HG02840 (cell line): ENCODE measurements at regions not wholly inside any gene's neighbourhood (a gene's known extent, or its start where the extent isn't known, plus 50 kb on each side); places are given as distances from the start of the nearest gene placed in this dataset.

ENCODE experiments used
- ATAC-seq: cut with Tn5 transposase; IDR thresholded peaks from one replicate; pipeline ENCODE4 v1.9.1; 2021; ENCODE audit warnings: mild to moderate bottlenecking, moderate library complexity, moderate number of reproducible peaks; ENCODE audit not compliant: unreplicated experiment, low FRiP score

- ATAC-seq = no peak
Observed at GRCh38 chr10:3366735-3367405, 194.3 kb upstream of the PITRM1 start.

GRCh38 chr10:3366043-3366442, 193.5 kb upstream of the PITRM1 start:
- ATAC-seq = no peak

GRCh38 chr10:3365630-3366029, 193.0 kb upstream of the PITRM1 start:
- no peak for ATAC-seq

- no peak for ATAC-seq
Observed at GRCh38 chr10:3364768-3365480, 192.3 kb upstream of the PITRM1 start.

GRCh38 chr10:3363311-3364045, 190.9 kb upstream of the PITRM1 start:
- ATAC-seq = no peak

- ATAC-seq = no peak
Observed at GRCh38 chr10:3362394-3362793, 189.8 kb upstream of the PITRM1 start.

DNA sequence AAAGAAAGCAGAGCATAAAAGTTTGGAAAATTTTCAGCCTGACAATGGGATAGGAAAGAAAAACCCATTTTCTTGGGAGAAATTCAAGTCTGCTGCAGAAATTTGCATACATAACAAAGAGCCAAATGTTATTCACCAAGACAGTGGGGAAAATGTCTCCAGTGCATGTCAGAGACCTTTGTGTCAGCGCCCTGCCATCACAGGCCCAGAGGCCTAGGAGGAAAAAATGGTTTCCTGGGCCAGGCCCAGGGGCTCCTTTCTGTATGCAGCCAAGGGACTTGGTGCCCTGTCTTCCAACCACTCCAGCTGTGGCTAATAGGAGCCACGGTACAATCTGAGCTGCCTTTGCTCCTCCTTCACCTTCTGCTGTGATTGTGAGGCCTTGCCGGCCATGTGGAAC, 189.1 kb upstream of the PITRM1 start:
- no peak for ATAC-seq

- ATAC-seq = no peak
Observed at GRCh38 chr10:3357737-3358136, 185.2 kb upstream of the PITRM1 start.

GRCh38 chr10:3355536-3355935, 183.0 kb upstream of the PITRM1 start:
- no peak for ATAC-seq

- no peak for ATAC-seq
Observed at GRCh38 chr10:3354174-3354900, 181.8 kb upstream of the PITRM1 start.

GRCh38 chr10:3353235-3353634, 180.7 kb upstream of the PITRM1 start:
- ATAC-seq = no peak

GRCh38 chr10:3350617-3351258, 178.2 kb upstream of the PITRM1 start:
- no peak for ATAC-seq

- no peak for ATAC-seq
Observed at GRCh38 chr10:3350205-3350604, 177.6 kb upstream of the PITRM1 start.

- no peak for ATAC-seq
Observed at GRCh38 chr10:3348564-3348963, 176.0 kb upstream of the PITRM1 start.

DNA sequence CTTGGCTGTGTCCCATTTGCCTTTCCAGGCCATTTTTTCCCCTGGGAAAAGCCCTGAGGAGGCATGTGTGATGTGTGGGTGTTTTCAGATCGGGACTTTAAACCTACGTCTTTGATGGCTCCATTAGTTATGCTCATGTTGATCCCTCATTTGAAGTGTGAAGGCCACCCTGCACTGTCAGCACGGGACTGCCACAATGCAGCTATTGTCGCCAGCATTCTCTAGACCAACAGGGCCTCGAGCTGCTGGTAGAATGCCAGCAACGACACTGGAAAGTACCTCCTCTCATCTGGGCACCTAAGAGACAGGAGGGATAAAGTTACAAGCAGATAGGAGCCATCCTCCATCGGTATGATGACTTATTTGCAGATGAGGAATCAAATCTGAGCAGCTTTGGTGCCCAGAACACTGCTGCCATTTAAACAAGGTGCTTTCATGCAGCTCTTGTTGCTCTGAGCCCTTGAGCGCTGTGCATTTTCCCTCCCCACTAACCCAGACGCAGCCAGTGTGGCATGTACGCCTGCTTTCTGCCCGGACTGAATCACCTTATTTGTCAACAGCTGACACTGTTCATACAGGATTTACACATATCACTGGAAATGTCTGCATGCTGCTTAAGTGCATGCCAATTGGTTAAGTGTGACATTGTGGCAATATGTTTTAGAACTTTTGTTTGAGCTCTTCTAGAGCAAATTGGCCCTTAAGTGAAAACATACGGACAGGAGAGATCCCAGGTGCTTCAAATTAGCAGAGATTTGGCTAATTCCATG, 175.0 kb upstream of the PITRM1 start:
- ATAC-seq = no peak

DNA sequence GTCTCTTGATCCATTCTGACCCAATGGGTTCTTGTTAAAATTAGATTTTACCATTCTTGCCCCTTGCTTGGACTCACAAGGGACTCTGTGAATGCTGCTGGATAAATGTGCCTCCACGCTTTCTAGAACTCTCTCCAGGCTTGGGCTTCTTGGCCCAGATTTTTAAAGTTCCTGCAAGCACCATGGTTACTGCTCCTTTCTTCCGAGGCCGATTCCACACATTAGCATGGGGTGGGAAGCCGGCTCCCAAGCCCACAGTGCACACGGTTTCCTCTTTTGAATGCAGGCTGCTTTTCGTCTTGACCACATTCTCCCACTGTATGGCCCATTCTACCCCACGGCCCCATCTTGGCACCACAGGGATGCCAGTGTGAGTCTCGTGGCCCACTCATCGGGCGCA, 174.3 kb upstream of the PITRM1 start:
- ATAC-seq = no peak

DNA sequence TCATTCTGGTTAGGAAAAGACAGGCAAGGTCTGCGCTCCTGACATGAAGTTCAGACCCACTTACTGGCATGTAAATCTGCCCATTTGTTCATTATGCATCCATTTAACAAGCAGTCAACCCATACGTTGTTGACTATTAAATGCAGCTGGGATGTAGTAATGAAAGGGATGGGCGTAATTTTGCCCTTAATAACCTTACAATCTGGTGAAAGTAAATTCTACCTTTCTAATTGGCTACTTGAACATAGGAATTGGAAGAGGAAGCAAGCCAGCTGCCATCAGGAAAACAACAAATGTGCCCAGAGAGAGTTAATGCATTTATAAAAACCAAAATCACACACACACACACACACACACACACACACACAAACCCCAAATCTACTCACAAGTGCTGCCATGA, 170.2 kb upstream of the PITRM1 start:
- no peak for ATAC-seq

- no peak for ATAC-seq
Observed at GRCh38 chr10:3340127-3340730, 167.6 kb upstream of the PITRM1 start.

- no peak for ATAC-seq
Observed at GRCh38 chr10:3339531-3339950, 167.0 kb upstream of the PITRM1 start.
